Fibroblast of lung (primary cell): ENCODE measurements at regions not wholly inside any gene's neighbourhood (a gene's known extent, or its start where the extent isn't known, plus 50 kb on each side); places are given as distances from the start of the nearest gene placed in this dataset.

ENCODE experiments used
- EZH2 ChIP-seq: IDR thresholded peaks from 2 replicates; pipeline ENCODE4 v1.5.1; 2012; ENCODE audit warnings: low read length, control low read depth, mild to moderate bottlenecking; ENCODE audit errors: missing control alignments
- TF ChIP-seq, protein P1 (sequence below), 2 donors: IDR thresholded peaks in 1 of 2; conservative IDR thresholded peaks in 1 of 2; 1 replicate in 1 of 2; 2 replicates in 1 of 2; pipeline ENCODE4 v1.5.1; 2011 to 2012; ENCODE audit warnings: low read length in 2 of 2, control low read depth in 1 of 2, inconsistent platforms in 1 of 2, low read depth in 1 of 2, mild to moderate bottlenecking in 1 of 2

DNA sequence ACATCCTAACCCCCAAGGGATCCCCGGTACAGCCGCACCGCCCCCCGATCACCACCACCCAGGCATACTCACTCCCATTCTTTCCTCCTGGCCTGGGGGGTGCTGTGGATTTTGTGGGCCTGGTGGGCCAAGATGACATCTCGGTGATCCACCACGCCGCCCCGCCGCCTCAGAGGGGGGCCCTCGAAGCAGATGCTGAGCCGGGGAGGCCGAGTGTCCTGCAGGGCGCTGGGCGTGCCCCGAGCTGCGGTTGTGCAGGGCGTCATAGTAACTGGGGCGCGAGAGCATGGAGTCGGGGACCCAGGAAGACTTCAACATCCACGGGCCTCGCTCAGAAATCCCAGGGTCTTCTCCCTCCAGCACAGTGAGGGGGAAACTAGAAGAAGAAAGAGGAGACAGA, 93.4 kb upstream of the CACNA1A start:
- TF ChIP-seq, protein P1, sequence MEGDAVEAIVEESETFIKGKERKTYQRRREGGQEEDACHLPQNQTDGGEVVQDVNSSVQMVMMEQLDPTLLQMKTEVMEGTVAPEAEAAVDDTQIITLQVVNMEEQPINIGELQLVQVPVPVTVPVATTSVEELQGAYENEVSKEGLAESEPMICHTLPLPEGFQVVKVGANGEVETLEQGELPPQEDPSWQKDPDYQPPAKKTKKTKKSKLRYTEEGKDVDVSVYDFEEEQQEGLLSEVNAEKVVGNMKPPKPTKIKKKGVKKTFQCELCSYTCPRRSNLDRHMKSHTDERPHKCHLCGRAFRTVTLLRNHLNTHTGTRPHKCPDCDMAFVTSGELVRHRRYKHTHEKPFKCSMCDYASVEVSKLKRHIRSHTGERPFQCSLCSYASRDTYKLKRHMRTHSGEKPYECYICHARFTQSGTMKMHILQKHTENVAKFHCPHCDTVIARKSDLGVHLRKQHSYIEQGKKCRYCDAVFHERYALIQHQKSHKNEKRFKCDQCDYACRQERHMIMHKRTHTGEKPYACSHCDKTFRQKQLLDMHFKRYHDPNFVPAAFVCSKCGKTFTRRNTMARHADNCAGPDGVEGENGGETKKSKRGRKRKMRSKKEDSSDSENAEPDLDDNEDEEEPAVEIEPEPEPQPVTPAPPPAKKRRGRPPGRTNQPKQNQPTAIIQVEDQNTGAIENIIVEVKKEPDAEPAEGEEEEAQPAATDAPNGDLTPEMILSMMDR (conservative IDR thresholded peaks at IDR 0.05 in 1 of 2, IDR thresholded peaks at IDR 0.05 in 1 of 2; ENCODE audit: low read depth in 1 of 2, low read length in 2 of 2) = no peak
- TF ChIP-seq EZH2 = no peak
